ENCODE measurements at regions not wholly inside any gene's neighbourhood (a gene's known extent, or its start where the extent isn't known, plus 50 kb on each side); places are given as distances from the start of the nearest gene placed in this dataset.

GRCh38 chr2:64823794-64824193 lies 165.4 kb upstream of the SLC1A4 start:
- Histone ChIP-seq H3K4me3 (ENCODE audit: low read depth, low read length) (no peak overlapping the region), H3K36me3 (ENCODE audit: control insufficient read depth in 2 of 2, insufficient read depth in 1 of 2, low read length in 2 of 2) (no peaks in the 10 kb centered on the region), H3K4me1 (ENCODE audit: control insufficient read depth, insufficient read depth, low read length) (no peaks in the 10 kb centered on the region), H3K9me3 (ENCODE audit: control insufficient read depth, insufficient read depth, low read depth, low read length) (no peaks in the 10 kb centered on the region), H3K27ac (ENCODE audit: extremely low read depth, low read depth, low read length) (no peak overlapping the region)
- CTCF ChIA-PET = interaction anchor here (1.5 kb wide), 1 partner anchor 9 kb away, joined by 4 read pairs; no protein-coding TSS in a partner anchor
- no peak for TF ChIP-seq CTCF (tag by site-specific recombination; IDR thresholded peaks at IDR 0.05)
- TF ChIP-seq SCRT1 (tag by site-specific recombination; IDR thresholded peaks at IDR 0.05; ENCODE audit: borderline replicate concordance) = no peak
- no peak for TF ChIP-seq ZNF184 (tag by site-specific recombination; IDR thresholded peaks at IDR 0.05)
- TF ChIP-seq ZNF513 (tag by site-specific recombination; IDR thresholded peaks at IDR 0.05) = no peak
- no peak for TF ChIP-seq ZNF155 (tag by site-specific recombination; IDR thresholded peaks at IDR 0.05)
- TF ChIP-seq ZNF529 (tag by site-specific recombination; IDR thresholded peaks at IDR 0.05; ENCODE audit: insufficient replicate concordance) = no peak
- POLR2A ChIA-PET = no interaction called here

GRCh38 chr2:64825831-64826491 lies 163.2 kb upstream of the SLC1A4 start:
- H3K27ac ChIP-seq (ENCODE audit: extremely low read depth, low read depth, low read length) = no peak overlapping the region
- H3K4me1 ChIP-seq (ENCODE audit: control insufficient read depth, insufficient read depth, low read length) = no peaks in the 10 kb centered on the region
- no peaks in the 10 kb centered on the region for H3K9me3 ChIP-seq (ENCODE audit: control insufficient read depth, insufficient read depth, low read depth, low read length)
- ChIA-PET CTCF (interaction anchor here (0.6 kb wide), 1 partner anchor 29 kb away, joined by 3 read pairs; no protein-coding TSS in a partner anchor), POLR2A (no interaction called here)
- no peaks in the 10 kb centered on the region for H3K36me3 ChIP-seq (ENCODE audit: control insufficient read depth in 2 of 2, insufficient read depth in 1 of 2, low read length in 2 of 2)
- H3K4me3 ChIP-seq (ENCODE audit: low read depth, low read length) = no peak overlapping the region
- TF ChIP-seq ZNF24 (tag by site-specific recombination; IDR thresholded peaks at IDR 0.05) = no peak
- no peak for TF ChIP-seq ZNF362 (tag by site-specific recombination; IDR thresholded peaks at IDR 0.05)

GRCh38 chr2:64826703-64827102 lies 162.5 kb upstream of the SLC1A4 start:
- CTCF ChIA-PET = interaction anchor here (0.6 kb wide), 1 partner anchor 30 kb away, joined by 3 read pairs; no protein-coding TSS in a partner anchor
- POLR2A ChIA-PET = no interaction called here

More at GRCh38 chr2:64826703-64827102, 162.5 kb upstream of the SLC1A4 start:
- Histone ChIP-seq H3K4me1 (ENCODE audit: control insufficient read depth, insufficient read depth, low read length) (no peaks in the 10 kb centered on the region), H3K9me3 (ENCODE audit: control insufficient read depth, insufficient read depth, low read depth, low read length) (no peaks in the 10 kb centered on the region), H3K27ac (ENCODE audit: extremely low read depth, low read depth, low read length) (no peak overlapping the region), H3K4me3 (ENCODE audit: low read depth, low read length) (no peak overlapping the region), H3K36me3 (ENCODE audit: control insufficient read depth in 2 of 2, insufficient read depth in 1 of 2, low read length in 2 of 2) (no peaks in the 10 kb centered on the region)
- no peak for TF ChIP-seq INSM2 (tag by site-specific recombination; IDR thresholded peaks at IDR 0.05)
- TF ChIP-seq OSR2 (tag by site-specific recombination; IDR thresholded peaks at IDR 0.05) = no peak
- TF ChIP-seq TRIM28 (IDR thresholded peaks at IDR 0.05; ENCODE audit: borderline replicate concordance, low read length) = no peak
- no peak for TF ChIP-seq SETDB1 (IDR thresholded peaks at IDR 0.05; ENCODE audit: insufficient read length, low read length)

Measured in HEK293 (cell line).